ENCODE measurements at regions not wholly inside any gene's neighbourhood (a gene's known extent, or its start where the extent isn't known, plus 50 kb on each side); places are given as distances from the start of the nearest gene placed in this dataset.

DNA sequence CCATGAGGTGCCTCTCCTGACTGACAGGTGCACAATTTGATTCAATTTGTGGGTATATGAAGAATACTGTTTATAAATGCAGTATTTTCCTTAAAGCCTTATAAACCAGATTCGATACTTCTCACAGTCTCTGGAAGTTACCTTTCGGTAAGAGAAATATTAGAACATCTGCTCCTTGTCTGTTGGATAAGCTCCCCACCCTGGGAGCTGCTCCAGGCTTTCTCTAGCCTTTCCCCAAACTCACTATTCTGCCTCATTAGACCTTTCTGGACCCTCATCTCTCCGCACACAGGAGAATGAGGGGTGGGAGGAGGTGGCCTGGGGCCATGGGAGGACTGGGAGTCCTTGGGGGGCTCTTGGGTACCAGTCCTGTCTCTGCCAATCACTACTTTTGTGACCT, 59.8 kb upstream of the TBC1D21 start:
- H3K9me2 ChIP-seq (ENCODE audit: insufficient read depth, low read length) = no peaks in the 10 kb centered on the region
- H4K20me1 ChIP-seq (ENCODE audit: insufficient read depth, low read length) = no peaks in the 10 kb centered on the region
- no peak for TF ChIP-seq EZH2phosphoT487 (IDR thresholded peaks at IDR 0.05; ENCODE audit: borderline replicate concordance, low read depth, low read length)
- no peak for TF ChIP-seq CTCF (conservative IDR thresholded peaks at IDR 0.05; ENCODE audit: low read length)
- H3K36me3 ChIP-seq (ENCODE audit: insufficient read depth, low read length) = no peaks in the 10 kb centered on the region
- no peaks in the 10 kb centered on the region for H3K79me2 ChIP-seq (ENCODE audit: insufficient read depth, low read depth, low read length)
- no peaks in the 10 kb centered on the region for H3K4me1 ChIP-seq (ENCODE audit: insufficient read depth, low read length, poor library complexity, severe bottlenecking)
- H2AFZ ChIP-seq (ENCODE audit: low read length) = no peak overlapping the region
- BruUV-seq (replicated peaks) = no TSS peak
- no peak overlapping the region for H3K4me3 ChIP-seq (ENCODE audit: low read depth, low read length, poor library complexity, severe bottlenecking)
- no peak overlapping the region for H3K27ac ChIP-seq (ENCODE audit: low read depth, low read length, poor library complexity, severe bottlenecking)
- CTCF ChIA-PET (ENCODE audit: unreplicated experiment) = no interaction called here
- intact Hi-C loops (cut with micrococcal nuclease; ENCODE audit: unreplicated experiment) = no loop called here
- H3K4me2 ChIP-seq (ENCODE audit: low read length) = no peak overlapping the region
- H3K9me3 ChIP-seq (ENCODE audit: low read length) = no peaks in the 10 kb centered on the region
- POLR2A ChIA-PET = no interaction called here
- DNase-seq (ENCODE audit: low spot score) = no peak

DNA sequence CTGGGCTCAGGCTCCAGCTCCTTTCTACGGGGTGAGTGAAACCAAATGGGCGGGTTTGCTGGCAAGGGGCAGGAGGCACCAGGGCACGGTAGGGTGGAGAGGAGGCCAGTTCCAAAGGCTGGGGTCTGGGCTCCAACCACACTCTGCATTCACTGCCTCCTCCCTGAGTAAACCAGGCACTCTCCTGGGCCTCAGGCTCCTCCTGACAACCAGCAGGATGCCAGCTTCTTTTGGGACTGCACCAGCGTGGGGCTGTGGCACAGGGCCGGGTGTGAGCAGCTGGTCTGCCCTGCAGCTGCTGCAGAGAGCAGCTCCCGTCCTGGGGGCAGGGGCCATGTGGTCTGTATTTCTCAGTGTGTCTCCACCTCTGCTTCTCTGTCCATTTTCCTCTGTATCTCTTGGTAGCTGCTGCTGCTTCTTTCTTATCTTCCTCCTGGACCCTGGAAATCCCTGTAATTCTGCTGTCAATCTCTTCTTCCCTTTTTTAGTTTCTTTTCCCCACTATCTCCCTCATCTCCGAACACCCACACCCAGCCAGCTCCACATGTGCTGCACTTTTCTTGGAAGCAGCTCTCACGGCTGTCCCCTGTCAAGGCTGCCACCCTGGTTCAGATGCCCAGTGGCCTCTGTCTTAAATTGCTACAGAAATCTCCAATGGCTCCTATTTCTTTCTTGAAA, 54.9 kb upstream of the TBC1D21 start:
- no peaks in the 10 kb centered on the region for H3K36me3 ChIP-seq (ENCODE audit: insufficient read depth, low read length)
- BruUV-seq (replicated peaks) = no TSS peak
- no peak overlapping the region for H2AFZ ChIP-seq (ENCODE audit: low read length)
- H3K4me3 ChIP-seq (ENCODE audit: low read depth, low read length, poor library complexity, severe bottlenecking) = no peak overlapping the region
- H3K79me2 ChIP-seq (ENCODE audit: insufficient read depth, low read depth, low read length) = no peaks in the 10 kb centered on the region
- H3K27ac ChIP-seq (ENCODE audit: low read depth, low read length, poor library complexity, severe bottlenecking) = no peak overlapping the region
- no peaks in the 10 kb centered on the region for H4K20me1 ChIP-seq (ENCODE audit: insufficient read depth, low read length)
- DNase-seq (ENCODE audit: low spot score) = no peak
- intact Hi-C loops (cut with micrococcal nuclease; ENCODE audit: unreplicated experiment) = no loop called here
- TF ChIP-seq CTCF (conservative IDR thresholded peaks at IDR 0.05; ENCODE audit: low read length) (no peak), EZH2phosphoT487 (IDR thresholded peaks at IDR 0.05; ENCODE audit: borderline replicate concordance, low read depth, low read length) (no peak)
- H3K9me2 ChIP-seq (ENCODE audit: insufficient read depth, low read length) = no peaks in the 10 kb centered on the region
- no peaks in the 10 kb centered on the region for H3K4me1 ChIP-seq (ENCODE audit: insufficient read depth, low read length, poor library complexity, severe bottlenecking)
- CTCF ChIA-PET (ENCODE audit: unreplicated experiment) = no interaction called here
- POLR2A ChIA-PET = no interaction called here
- no peak overlapping the region for H3K4me2 ChIP-seq (ENCODE audit: low read length)
- no peaks in the 10 kb centered on the region for H3K9me3 ChIP-seq (ENCODE audit: low read length)

DNA sequence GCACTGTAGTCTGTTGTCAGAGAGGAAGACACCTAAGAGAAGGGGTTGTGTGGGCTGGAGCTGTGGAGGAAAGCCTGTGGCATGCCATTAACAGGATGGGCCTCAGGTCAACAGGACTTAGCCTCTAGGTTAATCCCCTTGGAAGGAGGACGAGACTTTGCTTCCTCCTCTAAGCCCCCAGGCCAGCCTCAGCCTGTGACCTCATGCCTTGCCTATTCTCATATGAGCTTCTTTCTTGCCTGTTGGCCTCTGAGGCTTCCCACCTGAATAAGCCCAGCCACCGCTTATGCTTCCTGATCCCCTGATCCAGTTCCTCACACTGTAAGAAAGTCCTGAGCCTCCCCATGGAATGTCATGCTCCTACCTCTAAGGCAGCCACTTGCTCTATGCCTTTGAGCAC, 52.2 kb upstream of the TBC1D21 start:
- Histone ChIP-seq H3K9me3 (ENCODE audit: low read length) (no peaks in the 10 kb centered on the region), H4K20me1 (ENCODE audit: insufficient read depth, low read length) (no peaks in the 10 kb centered on the region), H3K36me3 (ENCODE audit: insufficient read depth, low read length) (no peaks in the 10 kb centered on the region), H3K4me2 (ENCODE audit: low read length) (no peak overlapping the region), H3K4me1 (ENCODE audit: insufficient read depth, low read length, poor library complexity, severe bottlenecking) (no peaks in the 10 kb centered on the region), H2AFZ (ENCODE audit: low read length) (no peak overlapping the region), H3K27ac (ENCODE audit: low read depth, low read length, poor library complexity, severe bottlenecking) (no peak overlapping the region), H3K9me2 (ENCODE audit: insufficient read depth, low read length) (no peaks in the 10 kb centered on the region), H3K79me2 (ENCODE audit: insufficient read depth, low read depth, low read length) (no peaks in the 10 kb centered on the region), H3K4me3 (ENCODE audit: low read depth, low read length, poor library complexity, severe bottlenecking) (no peak overlapping the region)
- no peak for DNase-seq (ENCODE audit: low spot score)
- ChIA-PET POLR2A (no interaction called here), CTCF (ENCODE audit: unreplicated experiment) (no interaction called here)
- no TSS peak for BruUV-seq (replicated peaks)
- intact Hi-C loops (cut with micrococcal nuclease; ENCODE audit: unreplicated experiment) = loop anchor here (10.0 kb wide), 1 partner anchor 56 kb away; no protein-coding TSS in a partner anchor
- no peak for TF ChIP-seq CTCF (conservative IDR thresholded peaks at IDR 0.05; ENCODE audit: low read length)
- TF ChIP-seq EZH2phosphoT487 (IDR thresholded peaks at IDR 0.05; ENCODE audit: borderline replicate concordance, low read depth, low read length) = no peak

Measured in OCI-LY7 (cell line).